Bone marrow (tissue), 2 donors: ENCODE measurements at regions not wholly inside any gene's neighbourhood (a gene's known extent, or its start where the extent isn't known, plus 50 kb on each side); places are given as distances from the start of the nearest gene placed in this dataset.

Experiments used
- DNase-seq, 2 donors: peaks; one replicate each; lab custom pipeline; 2025; lab: John Stamatoyannopoulos, UW

DNA sequence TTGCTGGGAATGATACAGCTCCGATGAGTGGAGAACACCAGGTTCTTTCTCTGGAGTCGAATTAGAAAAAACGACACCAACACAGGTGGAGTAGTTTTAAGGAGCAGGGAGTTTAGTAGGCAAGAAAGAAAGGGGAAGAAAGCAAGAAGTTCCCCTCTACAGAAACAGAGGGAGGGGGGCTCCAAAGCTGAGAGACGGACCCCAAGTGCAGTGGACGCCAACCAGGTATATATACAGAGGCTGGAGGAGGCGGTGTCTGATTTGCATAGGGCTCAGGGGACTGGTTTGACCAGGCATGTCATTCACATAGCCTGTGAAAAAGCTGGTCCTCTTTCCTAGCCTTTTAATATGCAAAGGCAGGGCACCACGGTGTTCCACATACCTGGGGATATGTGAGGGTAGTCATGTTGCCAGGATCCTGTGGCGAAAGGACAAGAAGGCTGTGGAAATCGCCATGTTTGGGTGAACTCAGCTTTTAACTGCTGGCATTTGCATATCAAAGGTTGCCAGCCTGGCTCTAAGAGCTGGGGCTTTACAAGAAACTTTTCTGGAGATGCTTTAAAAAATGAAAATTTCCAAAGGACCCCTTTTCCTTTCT is 887.4 kb upstream of the EPHA6 start:
- no peak for DNase-seq

DNA sequence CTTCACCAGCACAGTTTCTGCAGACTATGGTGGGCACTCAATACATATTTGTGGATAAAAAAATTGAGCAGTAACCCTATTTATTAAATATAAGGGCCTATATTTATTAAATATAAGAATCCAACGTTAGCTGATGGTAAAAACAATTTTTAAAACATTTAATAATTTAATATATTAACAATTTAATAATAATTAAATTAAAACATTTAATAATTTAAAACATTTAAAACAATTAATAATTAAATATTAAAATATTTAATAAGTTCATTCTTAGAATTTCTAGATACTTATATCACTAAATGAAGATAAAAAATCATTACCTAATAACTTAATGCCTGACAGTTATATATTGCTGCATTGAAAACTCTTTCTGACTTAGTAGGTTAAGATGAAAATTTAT is 880.2 kb upstream of the EPHA6 start:
- no peak for DNase-seq

DNA sequence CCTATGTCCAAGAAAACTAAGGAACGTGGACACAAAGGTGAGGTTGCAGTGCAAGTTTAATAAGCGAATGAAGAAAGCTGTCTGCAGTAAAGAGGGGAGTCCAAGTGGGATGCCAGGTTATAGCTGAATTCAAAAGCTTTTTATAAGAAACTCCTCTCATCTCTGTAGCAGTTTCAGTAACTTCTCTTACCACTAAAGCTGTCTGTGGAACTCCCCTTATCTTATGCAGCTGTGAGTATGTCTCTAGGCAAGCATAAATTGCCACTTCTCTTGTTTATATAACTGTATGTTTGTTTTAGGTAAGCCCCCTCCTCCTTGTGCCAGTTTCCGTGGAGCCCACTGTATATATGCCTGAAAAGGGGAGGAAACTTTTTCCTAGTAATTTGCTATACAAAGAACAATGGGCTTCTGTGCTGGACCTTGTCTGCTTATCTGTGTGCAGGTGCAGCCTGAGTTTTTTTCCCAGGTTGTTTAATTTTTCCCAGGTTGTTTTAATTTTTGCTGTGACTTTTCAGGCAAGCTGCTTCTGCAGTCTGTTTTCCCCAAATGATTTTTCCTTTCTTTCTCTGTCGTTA is 875.1 kb upstream of the EPHA6 start:
- no peak for DNase-seq

DNA sequence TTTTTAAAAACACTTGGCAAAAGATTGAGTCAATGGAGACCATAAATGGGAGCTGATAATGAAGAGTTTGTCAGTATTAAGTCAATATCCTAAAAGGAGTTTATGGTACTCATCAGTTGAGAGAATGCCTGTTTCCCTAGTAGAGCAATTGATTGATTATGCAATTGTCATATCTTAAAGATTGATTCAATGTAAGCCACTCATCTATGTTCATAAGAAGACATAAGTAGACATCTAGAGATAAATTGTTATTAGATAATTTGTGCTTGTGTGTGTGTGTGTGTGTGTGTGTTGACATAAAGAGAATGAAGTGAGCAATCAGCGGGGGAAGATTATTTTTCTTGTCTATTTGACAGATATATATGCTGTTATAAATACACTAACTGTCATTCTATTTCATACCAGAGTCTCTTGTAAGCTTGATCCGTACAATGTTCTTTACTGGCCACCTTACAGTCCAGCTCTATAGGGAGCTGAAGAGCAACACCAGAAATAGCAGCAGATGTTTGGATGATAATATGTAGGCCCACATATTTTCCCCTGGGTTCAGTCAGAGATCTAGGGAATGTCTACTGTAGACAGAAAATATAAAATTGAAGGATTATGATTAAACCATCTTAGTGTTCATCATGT is 848.6 kb upstream of the EPHA6 start:
- DNase-seq: no peak

DNA sequence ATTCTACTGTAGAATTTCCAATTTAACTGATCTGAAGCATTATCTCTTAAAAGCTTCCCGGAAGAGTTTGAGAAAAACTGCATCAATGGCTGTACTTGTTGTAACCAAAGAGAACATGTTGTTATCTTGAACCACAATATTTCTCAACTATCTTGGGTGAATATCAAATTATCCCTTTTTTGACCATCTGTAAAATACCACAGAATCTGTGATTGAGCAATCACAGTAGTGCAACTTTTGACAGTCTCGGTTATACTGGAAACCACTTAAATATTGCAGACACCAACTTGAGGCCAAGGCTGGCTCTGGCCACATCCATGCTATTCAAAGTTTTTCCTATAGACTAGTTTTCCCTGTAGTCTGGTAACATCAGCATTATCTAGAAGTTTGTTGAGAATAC is 842.8 kb upstream of the EPHA6 start:
- no peak for DNase-seq

DNA sequence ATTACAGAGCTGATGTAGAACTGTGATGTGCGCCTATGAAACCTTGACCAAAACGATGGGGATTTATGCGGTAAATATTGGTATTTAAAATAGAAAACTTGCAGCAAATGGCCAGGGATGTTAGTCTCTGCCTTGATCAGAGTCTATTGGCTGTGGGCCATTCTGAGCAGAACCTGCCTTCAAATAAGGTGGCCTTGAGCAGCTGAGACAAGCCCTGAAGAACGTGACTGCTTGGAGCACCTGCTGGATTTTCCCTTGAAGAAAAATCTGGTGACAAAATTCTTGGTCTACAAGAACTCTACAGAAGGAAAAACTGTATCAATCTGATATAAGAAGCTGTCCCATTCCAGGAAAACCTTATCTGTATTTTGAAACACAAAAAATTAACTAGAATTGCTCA is 820.1 kb upstream of the EPHA6 start:
- DNase-seq: no peak

DNA sequence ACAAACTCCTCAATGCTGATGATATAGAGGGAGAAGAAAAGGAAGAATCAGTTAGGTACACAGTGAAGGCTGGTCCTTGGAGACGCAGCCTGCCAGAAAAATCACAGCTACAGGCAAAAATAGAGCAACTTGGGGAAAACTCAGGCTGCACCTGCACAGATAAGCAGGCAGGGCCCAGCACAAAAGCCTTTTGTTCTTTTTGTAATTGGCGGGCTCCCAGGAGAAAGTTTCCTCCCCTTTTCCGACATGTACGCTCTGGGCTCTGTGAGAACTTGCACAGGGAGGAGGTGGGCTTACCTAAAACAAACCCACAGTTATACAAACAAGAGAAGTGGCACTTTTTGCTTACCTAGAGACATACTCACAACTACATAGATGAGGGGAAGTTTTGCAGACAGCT is 813.4 kb upstream of the EPHA6 start:
- no peak for DNase-seq

DNA sequence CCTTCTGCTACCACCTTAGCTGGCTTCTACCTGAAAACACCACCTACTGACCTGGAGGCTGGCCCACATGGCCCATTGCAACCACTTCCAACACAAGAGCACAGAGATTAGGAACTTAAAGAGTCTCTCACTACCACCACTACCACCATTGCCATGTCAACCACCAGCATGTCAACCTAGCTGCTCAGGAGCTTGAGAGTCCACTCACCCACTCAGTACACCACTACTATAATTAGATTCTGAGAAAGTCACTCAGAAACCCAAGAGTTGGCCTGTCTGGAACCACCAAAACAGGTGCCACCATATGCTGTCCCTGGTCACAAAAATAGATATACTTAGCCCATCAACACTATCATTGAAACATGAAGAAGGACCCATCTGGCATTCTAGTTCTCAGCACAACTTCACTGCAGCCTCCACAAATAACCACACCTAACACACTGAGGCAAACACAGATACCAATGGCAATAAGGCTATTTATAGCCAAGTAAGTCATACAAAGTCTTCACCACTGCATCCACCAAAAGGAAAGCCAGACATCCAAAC is 806.7 kb upstream of the EPHA6 start:
- DNase-seq: no peak

DNA sequence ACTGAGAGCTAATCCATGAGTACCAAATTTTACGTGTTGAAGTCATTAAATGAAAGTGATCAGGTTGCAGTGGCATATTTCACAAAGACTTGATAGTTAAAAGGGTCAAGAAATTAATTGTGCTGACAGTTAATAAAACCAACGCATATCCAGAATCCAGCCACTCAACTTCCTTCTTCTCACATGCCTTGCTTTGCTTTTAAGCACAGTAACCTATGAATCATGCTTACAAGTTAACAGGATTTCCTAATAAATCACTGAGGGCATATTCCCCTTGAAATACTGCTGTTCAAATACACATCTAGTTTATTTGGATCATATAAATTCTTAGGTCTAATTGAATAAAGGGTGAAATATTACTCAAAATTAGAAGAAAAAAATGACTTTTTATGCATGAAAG is 801.5 kb upstream of the EPHA6 start:
- DNase-seq: no peak

DNA sequence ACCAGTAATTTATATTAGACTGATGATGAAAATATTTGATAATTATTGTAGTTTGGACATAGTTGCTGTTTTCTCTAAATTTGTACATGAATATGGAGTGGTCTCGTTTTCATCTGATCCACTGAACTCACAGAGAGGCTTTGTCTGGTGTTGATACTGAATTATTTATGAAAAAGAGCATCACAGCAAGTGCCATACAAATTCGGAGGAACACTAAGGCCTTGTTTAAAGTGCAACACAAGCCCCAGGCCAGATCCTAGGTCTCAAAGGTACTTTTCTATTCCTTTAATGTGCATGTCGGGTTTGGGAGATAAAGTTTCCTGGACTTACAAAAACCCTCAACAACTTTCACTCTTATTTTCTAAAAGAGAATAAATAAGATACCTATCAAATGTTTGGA is 796.8 kb upstream of the EPHA6 start:
- DNase-seq: no peak

DNA sequence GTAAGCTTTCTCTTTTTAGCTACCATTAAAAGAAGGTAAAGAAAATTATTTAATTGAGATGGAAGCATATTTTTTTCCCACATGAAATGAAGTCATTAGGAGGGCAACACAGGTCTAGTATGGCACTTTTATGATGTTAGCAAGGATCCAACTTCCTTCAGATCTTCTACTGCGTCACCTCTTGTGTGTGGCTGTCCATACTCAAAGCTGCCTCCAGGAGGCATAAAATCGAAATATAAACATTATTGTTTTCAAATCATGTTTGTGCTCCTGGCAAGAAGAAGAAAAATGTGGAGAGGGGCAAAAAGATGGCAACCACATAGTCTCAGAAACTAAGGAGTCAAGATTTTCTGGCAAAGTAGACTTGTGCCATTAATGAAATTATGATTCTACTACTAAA is 791.7 kb upstream of the EPHA6 start:
- DNase-seq: no peak

DNA sequence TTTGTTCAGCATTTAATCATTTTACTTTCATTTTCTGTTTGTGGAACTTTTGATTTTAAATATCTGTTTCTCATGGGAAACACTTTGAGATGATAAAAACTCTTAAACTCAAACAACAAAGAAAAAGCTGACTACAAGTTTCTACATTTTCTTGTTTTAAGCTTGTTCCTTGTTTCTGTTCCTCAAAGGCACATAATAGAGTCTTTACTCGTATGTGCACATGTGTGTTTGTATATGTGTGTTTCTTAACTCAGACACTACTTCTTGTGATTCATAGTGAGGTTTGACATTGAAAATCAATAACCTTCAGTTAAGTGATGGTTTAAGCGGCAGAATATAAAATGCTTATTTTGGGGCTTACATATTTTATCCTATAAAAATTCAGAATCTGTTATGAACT is 786.7 kb upstream of the EPHA6 start:
- DNase-seq: no peak

DNA sequence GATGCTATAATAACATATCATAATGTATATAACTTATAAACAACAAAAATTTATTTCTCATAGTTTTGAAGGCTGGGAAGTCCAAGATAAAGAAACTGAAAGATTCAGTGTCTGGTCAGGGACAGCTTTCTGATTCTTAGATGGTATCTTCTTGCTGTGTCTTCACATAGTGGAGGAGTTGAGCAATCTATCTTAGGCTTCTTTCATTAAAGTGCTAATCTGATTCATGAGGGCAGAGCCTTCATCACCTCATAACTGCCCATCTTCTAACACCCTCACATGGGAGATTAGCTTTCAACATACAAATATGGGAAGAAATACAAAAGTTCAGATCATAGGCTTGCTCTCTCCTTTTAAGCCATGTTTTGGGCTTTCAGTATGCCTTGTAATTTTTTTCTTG is 774.8 kb upstream of the EPHA6 start:
- no peak for DNase-seq

DNA sequence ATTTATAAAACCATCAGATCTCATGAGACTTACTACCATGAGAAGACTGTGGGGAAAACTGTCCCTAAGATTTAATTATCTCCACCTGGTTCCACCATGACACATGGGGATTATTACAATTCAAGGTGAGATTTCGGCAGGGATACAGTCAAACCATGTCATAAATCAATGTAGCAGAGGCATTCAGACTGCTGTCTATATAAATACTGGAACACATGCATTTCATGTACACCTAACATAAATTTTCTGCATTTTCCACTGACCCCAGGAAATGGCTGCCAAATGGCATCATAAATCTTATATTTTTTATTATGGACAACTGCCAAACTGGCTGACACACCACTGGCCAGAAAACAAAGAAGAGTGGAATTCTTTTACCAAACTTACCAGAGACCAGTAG is 755.1 kb upstream of the EPHA6 start:
- no peak for DNase-seq

DNA sequence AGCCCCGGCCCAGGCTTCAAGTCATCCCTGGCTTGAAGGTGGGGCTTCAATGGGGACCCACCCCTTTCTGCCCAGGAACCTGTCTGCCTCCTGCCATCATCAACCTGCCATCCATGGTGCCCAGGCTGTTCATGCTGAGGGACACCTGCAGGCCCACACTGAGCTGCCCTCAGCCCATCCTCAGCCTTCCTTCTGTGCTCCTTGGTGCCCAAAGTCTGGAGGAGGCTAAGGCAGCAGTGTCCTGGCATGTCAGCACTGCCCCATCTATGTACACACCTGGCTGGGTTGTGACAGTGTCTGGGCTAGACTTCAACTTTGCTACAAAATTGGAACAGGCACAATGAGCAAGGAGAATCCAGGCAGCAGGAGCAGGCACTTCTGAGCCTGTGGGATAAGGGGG is 745.3 kb upstream of the EPHA6 start:
- no peak for DNase-seq

DNA sequence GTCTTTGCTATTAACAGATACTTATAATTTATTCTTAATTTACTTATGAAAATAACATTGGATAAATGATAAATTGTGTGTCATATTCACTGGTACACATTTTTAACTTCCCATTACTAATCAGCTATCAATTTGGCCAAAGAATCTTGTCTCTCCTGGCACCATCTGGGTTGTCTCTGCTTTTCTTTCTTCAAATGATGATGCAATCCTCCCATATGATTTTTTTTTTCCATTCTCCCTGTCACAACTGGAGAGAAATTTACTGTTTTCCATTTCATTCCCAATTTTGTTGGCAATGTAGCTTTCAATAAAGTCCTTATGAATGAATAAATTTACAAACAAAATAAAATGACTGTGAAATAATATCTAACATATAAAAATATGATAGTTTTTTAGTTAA is 743.7 kb upstream of the EPHA6 start:
- no peak for DNase-seq

DNA sequence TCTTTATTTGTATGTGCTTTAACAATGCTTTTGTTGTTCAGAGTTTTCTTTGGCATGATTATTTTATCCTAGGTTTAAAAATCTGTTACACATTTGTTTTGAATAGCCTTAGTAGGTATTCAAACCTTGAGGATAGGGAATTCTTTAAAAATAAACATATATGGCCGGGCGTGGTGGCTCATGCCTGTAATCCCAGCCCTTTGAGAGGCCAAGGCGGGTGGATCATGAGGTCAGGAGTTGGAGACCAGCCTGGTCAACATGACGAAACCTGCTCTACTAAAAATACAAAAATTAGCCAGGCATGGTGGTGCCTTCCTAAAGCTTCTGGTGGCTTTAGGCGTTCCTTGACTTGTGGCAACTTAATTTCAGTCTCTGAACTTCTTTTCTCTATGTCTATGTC is 743.3 kb upstream of the EPHA6 start:
- no peak for DNase-seq

DNA sequence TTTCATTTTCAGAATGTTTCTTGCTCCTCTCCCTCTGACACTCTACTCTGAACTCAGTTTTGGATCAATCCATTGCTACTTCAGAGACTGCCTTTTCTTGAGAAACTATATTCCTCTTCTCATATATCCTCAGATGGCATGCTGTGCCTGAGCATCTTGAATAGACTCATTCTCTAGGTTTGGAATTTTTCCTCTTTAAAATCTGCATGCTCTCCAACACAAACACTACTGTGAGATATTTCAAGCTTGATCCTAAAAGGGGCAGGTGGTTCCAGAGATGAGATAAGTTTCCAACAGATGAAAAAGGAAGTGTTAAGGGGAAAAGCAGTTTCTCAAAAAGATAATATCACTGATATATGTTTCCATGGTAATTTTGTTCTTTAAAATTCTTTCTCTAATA is 742.2 kb upstream of the EPHA6 start:
- DNase-seq: no peak

DNA sequence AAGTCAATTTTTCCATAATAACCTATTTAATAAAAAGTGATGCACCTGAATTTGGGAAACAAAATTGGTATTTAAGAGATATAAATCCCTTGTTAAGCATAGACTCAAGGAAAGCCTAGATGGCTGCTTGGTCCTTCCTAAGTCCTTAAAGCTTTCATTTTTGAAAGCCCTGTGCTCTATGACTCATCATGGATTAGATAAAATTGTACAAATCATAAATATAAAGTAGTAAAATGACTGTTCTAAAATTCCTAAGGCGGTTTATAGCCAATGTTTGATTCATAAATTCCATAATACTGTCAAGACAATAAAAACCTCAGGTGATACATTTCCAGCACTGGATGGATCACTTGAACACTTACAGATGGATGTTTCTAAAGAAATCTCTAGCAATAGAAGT is 730.8 kb upstream of the EPHA6 start:
- DNase-seq: no peak

DNA sequence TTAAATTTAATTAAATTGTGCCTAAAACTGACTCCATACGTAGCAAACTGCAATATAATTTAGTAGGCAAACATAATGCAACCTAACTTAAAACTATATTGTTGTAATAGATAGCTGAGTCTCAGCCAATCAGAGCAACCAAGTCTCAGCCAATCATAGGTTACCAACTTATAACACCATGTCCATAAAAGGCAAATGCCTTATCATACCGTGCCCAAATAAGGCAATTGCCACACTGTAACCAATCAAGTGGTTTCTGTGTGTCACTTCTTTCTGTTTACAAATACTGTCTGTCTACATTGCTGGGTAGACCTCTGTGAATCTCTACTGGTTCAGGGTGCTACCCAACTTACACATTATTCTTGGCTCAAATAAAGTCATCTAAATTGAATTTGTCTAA is 728.4 kb upstream of the EPHA6 start:
- no peak for DNase-seq

DNA sequence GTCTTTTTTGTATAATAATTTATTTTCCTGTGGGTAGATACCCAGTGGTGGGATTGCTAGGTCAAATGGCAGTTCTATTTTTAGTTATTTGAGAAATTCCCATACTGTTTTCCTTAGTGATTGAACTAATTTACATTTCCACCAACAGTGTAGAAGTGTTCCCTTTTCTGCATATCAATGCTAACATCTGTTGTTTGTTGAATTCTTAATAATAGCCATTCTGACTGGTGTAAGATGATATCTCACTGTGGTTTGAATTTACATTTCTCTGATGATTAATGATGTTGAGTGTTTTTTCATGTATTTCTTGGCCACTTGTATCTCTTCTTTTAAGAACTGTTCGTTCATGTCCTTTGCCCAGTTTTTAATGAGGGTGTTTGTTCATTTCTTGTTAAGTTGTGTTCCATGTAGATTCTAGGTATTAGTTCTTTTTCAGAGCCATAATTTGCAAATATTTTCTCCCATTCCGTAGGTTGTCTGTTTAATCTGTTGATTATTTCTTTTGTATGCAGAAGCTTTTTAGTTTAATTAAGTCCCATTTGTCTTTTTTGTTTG is 713.3 kb upstream of the EPHA6 start:
- DNase-seq: no peak

DNA sequence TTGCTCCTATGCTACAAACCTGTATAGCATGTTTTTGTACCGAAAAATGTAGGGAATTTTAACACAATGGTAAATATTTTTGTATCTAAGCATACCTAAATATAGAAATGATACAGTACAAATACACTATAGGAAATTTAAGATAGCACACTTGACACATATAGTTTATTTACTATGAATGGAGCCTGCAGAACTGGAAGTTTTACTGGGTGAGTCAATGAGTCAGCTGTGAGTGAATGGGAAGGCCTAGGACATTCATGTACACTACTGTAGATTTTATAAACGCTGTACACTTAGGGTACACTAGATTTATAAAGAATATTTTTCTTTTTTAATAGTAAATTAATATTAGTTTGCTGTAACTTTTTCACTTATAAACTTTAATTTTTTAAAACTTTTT is 707.7 kb upstream of the EPHA6 start:
- DNase-seq: no peak
